GM18868 (cell line): ENCODE measurements at regions not wholly inside any gene's neighbourhood (a gene's known extent, or its start where the extent isn't known, plus 50 kb on each side); places are given as distances from the start of the nearest gene placed in this dataset.
A peak's percentile ranks its signal among the peaks of the same experiment; 100 is the strongest.

ENCODE experiments used
- ATAC-seq: cut with Tn5 transposase; IDR thresholded peaks from one replicate; pipeline ENCODE4 v1.9.1; 2021; ENCODE audit warnings: mild to moderate bottlenecking, moderate library complexity; ENCODE audit not compliant: unreplicated experiment

DNA sequence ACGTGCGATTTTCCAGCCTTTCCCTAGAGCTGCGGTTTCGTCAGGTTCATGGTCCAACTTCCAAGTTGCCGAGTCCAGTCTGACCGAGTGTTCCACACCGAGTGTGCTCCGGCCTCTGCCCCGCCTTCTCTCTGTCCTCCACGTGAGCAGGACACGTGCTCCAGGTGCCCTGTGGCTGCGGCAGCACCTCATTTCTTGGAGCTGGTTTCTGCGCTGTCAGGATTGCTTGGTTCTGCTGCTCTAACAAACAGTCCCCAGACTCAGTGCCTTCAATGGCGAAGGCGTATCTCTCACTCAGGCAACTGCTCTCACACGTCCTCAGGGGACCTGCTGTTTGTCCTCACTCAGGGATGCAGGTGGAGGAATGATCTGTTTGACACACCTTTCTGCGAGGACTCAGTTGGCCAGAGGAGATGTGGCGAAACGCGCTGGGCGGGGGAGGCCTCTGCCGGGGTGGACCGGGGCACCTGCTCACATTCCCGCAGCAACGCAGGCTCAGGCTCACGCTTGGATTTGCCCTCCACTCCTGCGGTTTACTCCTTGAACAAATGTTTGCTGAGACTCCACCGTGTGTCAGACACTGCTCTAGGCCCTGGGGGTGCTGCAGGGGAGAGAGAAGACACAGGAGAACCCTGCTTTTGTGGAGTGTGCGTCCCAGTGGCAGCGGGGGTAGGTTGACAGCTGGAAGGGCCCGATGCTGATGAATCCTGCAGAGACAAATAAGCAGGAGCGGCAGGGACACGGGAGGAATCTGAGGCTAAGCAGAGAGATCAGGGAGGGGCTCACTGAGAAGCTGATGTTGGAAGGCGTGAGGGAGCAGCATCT, 63.4 kb upstream of the FBRSL1 start:
- ATAC-seq = no peak

DNA sequence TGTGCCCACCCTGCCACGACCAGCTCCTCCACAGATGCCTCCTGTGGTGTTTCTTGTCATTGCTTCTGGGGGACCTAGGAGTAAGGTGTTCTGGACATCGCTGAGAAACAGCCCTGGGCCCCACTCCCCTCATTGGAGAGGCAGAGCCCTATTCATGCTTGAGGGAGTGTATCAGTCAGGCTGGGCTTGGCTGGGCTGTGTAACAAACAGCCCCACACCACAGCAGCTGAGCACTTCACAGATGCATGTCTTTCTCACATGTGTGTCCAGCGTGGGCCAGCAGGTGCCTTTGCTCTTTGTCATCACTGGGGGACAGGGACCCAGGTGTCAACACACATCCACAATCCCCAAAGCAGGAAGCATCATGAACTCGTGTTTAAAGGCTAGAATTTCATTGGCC, 65.1 kb upstream of the FBRSL1 start:
- ATAC-seq = no peak

DNA sequence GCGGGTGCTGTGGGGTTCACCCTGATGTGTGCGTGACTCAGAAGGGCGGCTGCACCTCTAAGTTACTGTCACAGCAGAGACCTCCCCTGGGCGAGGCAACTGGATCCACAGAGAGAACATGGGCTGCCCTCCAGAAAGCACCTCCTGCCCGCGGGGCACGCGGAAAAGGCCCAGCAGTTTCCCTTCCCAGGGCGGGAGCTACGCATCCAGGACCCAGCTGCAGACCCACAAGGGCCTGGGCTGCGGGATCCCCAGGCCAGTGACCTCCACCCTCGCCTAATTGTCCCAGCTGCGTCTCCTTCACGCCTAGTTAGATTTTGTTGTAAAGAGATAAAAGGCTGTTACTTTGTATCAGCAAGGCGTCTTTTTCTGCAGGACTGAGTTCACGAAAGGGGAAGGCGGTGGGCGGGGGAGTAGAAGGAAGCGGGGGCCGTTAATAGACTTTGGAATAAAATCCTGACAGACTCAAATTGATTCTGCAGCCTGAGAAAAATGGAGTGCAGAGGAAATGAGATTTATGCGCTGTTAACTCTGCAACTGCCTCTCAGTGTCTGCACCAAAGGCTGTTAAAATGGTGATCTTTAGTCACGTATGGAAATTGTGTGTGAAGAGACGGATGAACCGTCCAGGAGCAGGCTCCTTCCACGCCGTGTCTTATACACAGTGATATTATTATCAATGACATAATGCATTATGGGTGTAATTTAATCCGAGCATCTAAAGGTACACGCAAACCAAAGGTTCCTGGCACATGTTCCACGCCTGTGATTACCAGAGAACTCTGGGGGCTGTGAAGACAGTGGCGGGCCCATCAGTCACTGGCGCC, 65.9 kb upstream of the FBRSL1 start:
- no peak for ATAC-seq

DNA sequence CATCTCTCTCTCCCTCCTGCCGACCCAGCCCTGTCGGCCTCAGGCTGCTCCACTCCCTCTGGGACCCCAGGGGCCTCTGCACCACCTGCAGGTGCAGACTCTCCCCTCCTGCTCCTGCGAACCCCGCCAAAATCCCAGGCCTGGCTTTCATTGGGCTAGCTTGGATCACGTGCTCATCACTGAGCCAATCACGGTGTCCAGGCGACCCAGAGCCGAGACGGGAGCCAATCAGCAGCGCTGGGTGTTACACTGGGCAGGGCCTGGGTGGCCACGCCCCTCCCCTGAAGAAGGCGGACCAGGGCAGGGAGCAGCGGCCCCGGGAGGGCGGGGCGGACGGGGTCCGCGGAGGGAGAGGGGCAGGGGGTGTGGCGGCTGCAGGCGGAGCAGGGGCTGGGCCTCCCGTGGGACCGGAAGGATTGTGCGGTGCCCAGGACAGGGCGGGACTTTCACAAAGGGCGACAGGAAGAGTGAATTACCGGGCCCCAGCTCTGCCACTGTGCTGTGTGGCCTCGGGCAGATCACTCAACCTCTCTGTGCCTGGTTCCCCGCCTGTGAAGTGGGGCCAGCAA, 66.6 kb upstream of the FBRSL1 start:
- ATAC-seq = no peak

DNA sequence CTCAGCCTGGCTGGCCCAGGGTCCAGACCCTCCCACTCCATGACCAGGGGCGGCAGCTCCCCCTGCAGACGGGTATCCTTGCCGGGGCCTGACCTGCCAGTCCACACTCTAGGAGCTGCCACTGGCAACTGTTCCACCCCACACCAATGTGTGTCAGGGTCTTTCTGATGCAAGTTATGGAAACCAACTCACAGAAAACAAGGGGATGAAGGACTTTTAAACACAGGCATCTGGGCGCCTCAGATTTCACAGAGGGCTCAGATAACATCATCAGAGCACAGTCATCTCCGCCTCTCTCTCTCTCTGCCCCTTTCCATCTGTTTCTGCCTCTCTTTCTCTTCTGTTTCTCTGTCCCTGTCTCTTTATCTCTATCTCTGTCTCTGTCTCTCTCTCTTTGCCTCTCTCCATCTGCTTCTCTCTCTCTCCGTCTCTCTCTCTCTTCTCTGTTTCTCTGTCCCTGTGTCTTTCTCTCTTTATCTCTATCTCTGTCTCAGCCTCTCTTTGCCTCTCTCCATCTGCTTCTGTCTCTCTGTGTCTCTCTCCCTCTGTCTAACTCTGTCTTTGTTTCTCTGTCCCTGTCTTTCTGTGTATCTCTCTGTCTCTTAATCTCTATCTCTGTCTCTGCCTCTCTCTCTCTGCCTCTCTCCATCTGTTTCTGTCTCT, 67.4 kb upstream of the FBRSL1 start:
- ATAC-seq = no peak

DNA sequence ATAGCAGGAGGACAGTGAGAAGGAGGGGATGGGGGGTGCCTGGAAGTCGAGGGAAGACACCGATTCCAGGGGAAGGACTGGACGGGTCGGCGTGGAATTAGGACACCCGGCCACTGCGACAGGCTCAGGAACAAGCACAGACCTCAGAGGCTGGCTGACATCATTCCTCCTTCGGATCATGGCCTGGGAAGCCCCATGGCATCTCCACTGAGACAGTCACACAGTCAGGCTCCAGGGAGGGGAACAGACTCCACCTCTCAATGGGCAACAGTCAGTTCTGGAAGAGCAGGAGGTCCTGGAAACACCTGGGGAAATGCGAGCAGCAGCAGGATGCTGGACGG, 67.9 kb upstream of the FBRSL1 start:
- no peak for ATAC-seq

DNA sequence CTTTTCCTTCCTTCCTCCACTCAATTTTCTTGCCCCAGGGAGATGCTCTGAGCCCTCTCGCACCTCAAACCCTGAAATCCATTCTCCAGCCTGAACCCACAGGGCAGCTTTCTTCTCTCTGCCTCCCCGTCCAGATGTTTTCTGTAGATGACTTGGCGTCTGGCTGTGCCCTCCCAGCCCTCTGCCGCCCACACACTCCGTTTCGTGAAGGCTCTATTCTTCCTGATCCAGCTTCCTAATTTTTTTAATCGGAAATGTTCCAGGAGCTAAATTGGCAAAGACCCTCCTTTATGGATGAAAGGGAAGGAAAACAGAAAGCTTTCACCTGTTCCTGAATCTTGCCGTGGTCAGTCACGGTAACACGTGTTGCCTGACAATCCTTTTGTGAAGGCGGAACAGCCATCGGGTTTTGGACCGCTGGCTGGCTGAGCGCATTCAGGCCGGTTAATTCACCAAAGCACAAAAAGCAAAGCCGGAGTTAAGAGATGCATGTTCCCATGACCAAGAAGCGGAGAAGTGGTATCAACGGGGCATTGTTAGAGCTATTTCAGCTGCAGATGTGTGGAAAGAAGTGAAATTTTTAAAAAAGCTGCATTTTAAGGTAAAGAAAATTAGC, 70.2 kb upstream of the FBRSL1 start:
- ATAC-seq = no peak

DNA sequence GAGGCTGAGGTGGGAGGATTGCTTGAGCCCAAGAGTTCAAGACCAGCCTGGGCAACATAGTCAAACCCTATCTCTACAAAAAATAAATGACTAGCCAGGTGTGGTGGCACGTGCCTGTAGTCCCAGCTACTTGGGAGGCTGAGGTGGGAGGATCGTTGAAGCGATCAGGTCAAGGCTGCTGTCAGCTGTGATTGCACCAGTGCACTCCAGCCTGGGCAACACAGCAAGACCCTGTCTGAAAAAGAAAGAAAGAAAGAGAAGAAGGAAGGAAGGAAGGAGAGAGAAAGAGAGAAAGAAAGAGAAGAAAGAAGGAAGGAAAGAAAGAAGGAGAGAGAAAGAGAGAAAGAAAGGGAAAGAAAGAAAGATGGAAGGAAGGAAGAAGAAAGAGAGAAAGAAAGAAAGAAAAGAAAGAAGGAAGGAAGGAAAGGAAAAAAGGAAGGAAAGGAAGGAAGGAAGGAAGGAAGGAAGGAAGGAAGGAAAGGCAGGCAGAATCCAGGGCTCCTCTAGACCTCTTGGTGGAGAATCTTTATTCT, 71.5 kb upstream of the FBRSL1 start:
- ATAC-seq = no peak

DNA sequence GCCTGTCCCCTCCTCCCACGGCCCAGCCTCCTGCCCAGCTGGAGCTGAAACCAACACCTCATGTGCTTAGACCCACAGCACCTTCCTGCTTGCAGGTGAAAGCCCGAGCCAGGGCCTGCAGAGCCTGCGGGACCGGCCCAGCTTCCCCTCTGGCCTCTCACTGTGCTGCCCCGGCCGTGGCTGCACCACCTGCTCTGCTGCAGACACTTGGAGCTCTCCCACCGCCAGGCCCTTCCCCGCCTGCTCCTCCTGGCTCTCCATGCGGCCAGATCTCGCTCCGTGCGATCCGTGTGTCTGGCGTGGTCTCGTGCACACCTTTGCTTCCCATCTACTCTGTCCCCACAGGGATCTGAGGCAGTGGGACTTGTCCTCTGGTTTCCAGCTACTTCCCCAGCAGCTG, 72.2 kb upstream of the FBRSL1 start:
- no peak for ATAC-seq

DNA sequence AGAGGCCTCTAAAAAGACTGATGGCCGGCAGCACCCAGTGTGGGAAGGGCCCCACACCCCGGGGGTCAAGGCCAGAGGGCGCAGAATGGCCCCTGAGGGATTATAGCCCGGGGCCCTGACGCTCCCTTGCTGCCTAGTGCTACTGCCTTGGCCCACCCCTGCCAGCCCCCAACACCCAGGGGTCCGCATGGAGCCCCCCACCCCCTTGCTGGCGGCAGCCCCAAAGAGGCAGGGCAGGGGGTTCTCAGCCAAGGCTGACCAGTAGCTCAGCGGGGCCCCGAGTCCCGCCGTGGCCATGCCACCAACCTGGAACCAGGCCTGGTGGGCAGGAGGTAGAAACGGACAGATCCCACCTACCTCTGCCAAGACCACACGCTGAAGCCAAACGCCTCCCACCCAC, 73.1 kb upstream of the FBRSL1 start:
- no peak for ATAC-seq

DNA sequence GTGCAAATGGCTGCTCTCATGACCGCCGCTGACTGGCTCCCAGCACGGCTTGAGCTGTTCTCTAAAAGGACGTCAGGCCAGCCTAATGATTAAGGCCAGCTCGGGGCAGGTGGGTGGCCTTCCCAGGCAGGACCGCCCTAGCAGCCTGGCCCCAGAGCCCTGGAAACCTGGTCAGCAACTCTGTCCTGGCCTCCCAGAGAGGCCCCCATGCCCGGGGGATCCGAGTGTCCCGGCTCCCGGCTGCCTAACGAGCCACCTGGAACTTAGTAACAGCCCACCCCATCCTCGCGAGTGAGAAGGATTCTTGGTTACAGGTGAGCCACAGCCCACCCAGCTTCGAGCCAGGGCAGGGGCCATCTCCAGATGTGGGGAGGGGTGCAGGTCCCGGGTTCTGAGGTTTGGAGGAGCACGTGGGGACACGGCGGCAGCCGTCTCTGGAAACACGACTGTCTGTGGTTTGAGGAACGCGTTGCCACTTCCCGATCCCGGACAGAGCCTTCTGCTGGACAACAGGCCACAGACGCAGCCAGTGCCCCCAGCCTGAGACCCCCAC, 73.8 kb upstream of the FBRSL1 start:
- no peak for ATAC-seq

DNA sequence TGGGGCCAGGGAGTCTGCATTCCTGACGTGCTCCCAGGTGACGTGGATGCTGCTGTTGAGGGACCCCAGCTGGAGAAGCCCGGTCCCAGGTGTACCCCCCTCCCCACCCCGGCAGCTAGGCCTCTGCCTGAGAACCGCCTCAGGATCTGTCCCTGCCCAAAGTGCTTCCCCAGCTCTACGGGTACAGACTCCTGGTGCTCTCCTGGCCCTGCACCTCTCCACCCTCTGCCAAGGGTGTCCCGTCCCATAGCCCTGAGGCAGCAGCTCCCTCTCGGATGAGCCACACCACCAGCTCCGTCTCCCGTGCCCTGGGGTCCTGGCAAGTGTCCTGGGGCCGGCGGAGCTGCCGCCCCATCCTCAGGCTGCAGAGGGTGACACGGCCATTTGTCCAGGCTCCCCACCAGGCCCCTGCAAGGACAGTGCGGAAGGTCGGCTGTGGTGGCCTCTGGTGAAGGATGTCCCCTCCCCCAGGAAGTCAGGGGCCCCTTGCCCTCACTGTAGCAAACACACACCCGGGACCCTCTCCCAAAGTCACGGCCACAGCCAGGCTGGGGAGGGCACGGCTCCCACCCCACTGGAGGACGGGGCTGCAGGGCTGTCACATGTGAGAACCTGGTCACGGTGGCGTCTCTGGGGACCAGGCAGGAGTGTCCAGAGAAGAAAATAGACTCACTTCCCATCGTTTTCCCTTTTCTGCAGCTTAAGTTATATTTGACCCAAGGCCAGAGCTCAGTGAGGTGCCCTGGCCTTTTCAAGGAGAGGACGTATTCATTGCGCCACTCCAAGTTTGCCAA, 74.4 kb upstream of the FBRSL1 start:
- peak; percentile 14 for ATAC-seq

DNA sequence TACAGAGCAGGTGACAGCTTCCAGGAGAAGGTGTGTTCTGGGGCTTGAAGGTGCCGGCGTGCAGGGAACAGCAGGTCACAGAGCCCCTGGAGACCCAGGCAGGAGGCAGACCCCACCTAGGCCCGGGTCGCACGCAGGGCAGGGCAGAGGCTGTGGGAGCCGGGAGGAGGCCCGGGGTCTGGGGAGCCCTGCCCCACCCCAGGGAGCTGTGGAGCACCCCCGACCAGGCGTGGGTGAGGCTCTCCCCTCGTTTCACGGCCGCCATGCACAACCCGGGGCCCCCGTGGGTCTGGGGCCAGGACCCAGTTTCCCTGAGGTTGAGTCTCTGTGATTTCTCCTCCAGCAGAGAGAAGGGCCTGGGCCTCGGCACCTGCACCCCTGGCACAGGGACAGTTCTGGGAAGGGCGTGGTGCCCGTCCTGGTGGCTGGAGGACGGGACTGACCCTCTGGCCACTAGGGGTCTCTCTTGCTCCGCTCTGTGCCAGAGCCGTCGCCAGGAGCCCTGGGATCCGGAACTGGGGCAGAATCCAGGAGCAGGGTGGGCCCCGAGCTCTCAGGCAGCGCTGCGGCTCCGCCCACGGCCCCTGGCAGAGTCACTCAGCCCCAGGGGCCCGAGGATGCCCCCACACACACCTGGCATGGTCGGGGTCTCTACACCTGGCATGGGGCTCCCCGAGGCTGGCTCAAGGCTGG, 75.2 kb upstream of the FBRSL1 start:
- ATAC-seq = peak; percentile 58

DNA sequence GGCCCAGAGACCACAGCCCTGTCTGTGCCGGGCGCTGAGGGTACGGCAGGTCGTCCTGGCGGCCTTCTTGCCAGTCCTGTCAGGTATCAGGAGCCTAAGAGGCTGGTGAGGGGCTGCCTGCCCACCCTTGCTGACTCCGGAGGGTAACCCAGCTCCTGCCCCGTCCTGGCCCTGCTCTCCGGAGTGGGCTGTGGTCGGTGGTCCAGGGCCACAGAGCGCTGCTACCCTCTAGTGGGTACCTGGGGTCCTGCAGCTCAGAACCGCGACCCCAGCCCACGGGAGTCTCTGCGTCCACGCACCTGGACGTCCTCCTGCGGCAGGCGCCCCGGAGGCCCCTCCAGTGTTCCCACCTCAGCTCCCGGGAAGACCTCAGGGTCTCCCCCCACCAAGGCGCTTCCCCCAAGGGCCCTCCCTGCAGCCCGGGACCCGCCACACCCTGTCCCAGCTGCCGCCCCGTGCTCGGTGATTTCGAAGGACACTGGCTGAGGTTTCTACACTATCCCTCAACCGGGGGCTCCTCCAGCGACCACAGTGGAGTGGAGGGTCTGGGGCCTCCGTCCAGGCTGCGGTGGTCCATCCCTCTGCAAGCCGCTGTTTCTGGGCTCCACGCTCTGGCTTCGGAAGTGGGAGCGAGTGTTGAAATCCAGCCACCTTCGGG, 75.9 kb upstream of the FBRSL1 start:
- no peak for ATAC-seq

DNA sequence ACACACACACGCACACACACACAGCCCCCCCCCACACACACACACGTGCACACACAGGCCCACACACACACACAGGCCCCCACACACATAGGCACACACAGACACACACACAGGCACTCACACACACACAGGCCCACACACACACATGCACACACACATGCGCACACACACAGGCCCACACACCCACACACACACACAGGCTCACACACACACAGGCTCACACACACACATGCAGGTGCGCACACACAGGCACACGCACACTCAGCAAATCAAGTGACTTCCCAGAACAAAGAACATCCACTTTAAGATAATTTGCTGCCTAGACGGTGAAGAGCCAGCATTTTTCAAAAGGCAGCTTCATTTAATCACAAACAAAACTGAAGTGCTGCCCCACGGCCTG, 78.5 kb upstream of the FBRSL1 start:
- no peak for ATAC-seq

DNA sequence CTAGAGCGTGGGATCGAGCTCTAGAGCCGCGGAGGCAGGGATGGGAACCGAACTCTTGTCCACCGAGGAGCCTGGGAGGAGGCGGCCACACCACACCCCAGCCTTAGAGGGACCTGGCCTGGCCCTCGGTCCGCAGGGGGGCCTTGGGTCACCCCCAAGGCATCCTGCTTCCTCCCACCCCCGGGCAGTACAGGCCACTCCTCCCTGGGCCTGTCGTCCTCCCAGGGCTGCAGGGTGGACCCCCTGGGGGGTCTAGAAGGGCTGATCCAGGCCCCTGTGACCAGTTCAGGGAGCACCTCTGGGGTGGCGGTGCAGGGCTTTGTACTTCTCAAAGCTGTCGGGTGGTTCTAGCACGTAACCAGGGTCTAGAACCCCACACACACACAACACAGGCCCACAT, 79.1 kb upstream of the FBRSL1 start:
- ATAC-seq = no peak

DNA sequence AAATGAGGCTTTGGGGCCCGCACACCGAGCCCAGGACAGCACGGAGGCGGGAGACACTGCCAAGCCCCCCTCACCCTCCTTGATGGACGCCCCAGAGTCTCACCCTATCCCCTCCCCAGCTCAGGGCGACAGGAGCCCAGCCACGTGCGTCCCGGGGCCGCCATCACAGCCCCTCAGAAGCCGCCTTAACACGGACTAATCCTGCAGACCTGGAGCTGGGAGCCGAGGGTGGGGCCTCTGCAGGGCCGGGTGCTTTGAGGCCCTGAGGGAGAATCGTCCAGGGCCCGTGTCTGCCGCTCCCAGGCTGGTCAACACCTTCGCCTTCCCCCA, 79.7 kb upstream of the FBRSL1 start:
- no peak for ATAC-seq

DNA sequence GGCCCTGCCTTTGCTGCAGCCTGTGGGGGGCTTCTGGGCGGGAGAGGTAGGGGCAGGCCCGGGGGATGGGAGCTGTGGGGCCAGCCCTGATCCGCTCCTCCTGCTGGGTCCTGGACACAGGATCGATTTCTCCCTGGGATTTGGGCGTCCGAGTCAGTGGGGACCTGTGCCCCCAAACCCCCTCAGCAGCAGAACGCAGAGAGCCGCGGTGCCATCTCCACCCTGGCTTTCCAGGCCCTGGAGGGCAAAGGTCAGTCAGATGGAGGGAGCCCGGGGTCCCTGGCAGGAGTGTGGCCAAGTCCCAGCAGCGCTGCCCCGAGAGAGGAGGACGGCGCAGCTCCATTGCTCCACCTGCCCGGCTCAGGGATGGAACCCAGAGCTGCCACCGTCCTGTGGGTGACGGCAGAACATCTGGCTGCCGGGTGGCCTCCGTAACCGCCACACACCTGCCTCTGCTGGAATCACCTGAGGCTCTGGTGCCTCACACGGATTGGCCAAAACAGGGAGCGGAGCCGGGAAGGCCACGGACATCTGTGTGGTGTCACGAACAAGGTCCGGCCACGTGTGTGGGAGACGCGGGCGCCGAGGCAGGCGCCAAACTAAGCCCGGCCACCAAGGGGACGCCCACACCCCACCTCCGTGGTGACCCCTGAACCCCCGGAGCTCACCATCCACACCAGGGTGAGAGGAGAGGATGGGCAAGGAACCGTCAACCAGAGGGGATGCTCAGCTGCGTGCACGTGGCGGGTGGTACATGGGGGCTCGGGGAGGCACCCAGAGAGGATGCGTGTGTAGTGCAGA, 80.3 kb upstream of the FBRSL1 start:
- no peak for ATAC-seq
